ENCODE measurements at regions not wholly inside any gene's neighbourhood (a gene's known extent, or its start where the extent isn't known, plus 50 kb on each side); places are given as distances from the start of the nearest gene placed in this dataset.

DNA sequence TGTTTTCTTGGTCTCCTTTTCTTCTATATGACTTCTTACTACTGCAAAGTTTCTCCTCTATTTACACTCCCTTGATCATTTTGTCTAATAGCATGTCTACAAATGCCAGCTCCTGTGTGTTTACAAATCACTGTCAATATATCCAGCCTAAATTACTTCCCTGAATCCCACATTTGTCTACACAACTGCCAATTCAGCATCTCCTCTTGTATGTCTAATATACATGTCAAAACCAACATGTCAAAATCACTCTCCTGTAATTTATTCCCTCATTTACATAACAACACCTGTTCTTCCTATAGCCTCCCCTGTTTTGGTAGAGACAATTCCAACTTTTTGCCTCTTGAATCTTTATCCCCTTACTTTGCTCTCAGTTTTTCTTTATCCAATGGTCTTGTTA lies 359.3 kb downstream of the PLOD2 start:
- no peaks in the 10 kb centered on the region for H3F3A ChIP-seq (ENCODE audit: control insufficient read depth, insufficient read depth)
- no peak overlapping the region for H3K4me3 ChIP-seq (ENCODE audit: low read length)
- H3K9me2 ChIP-seq (replicated peaks; ENCODE audit: control insufficient read depth, low read length) = no peaks in the 10 kb centered on the region
- H3K4me2 ChIP-seq (ENCODE audit: low read length) = no peak overlapping the region
- H3K27me3 ChIP-seq (ENCODE audit: control insufficient read depth, low read length) = no peaks in the 10 kb centered on the region
- TF ChIP-seq, protein P1, sequence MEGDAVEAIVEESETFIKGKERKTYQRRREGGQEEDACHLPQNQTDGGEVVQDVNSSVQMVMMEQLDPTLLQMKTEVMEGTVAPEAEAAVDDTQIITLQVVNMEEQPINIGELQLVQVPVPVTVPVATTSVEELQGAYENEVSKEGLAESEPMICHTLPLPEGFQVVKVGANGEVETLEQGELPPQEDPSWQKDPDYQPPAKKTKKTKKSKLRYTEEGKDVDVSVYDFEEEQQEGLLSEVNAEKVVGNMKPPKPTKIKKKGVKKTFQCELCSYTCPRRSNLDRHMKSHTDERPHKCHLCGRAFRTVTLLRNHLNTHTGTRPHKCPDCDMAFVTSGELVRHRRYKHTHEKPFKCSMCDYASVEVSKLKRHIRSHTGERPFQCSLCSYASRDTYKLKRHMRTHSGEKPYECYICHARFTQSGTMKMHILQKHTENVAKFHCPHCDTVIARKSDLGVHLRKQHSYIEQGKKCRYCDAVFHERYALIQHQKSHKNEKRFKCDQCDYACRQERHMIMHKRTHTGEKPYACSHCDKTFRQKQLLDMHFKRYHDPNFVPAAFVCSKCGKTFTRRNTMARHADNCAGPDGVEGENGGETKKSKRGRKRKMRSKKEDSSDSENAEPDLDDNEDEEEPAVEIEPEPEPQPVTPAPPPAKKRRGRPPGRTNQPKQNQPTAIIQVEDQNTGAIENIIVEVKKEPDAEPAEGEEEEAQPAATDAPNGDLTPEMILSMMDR (IDR thresholded peaks at IDR 0.05; ENCODE audit: low read depth, low read length, poor library complexity, severe bottlenecking) = no peak
- no peaks in the 10 kb centered on the region for H4K20me1 ChIP-seq (ENCODE audit: control insufficient read depth, insufficient read depth, low read depth, low read length)
- H3K79me2 ChIP-seq (ENCODE audit: control insufficient read depth, low read length) = no peaks in the 10 kb centered on the region
- no peak overlapping the region for H3K27ac ChIP-seq (ENCODE audit: low read depth, low read length)
- H3K36me3 ChIP-seq (ENCODE audit: control insufficient read depth, low read length) = no peaks in the 10 kb centered on the region
- H3K4me1 ChIP-seq (ENCODE audit: control insufficient read depth, low read length) = no peaks in the 10 kb centered on the region
- H3K9me3 ChIP-seq (ENCODE audit: control insufficient read depth, insufficient read depth, low read length) = no peaks in the 10 kb centered on the region

DNA sequence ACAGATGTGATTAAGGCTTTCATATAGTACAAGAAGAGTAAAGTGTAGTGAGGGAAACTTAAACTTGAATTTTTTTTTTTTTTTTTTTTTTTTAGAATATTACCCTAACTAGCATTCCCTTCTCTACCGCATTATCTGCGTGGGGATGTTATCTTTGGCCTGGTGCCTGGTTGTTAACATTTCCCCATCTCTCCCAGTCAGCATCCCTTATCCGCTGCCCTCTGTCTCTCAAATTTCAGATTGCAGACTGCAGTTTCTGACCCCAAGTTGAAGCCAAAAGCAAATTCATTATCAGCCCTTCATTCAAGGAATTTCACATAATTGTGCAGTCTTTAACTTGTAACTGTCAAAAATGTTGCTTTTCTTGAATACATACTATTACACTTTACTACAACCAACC lies 353.0 kb downstream of the PLOD2 start:
- H4K20me1 ChIP-seq (ENCODE audit: control insufficient read depth, insufficient read depth, low read depth, low read length) = no peaks in the 10 kb centered on the region
- no peaks in the 10 kb centered on the region for H3K79me2 ChIP-seq (ENCODE audit: control insufficient read depth, low read length)
- no peak overlapping the region for H3K4me3 ChIP-seq (ENCODE audit: low read length)
- H3K36me3 ChIP-seq (ENCODE audit: control insufficient read depth, low read length) = no peaks in the 10 kb centered on the region
- H3K27me3 ChIP-seq (ENCODE audit: control insufficient read depth, low read length) = no peaks in the 10 kb centered on the region
- H3K4me1 ChIP-seq (ENCODE audit: control insufficient read depth, low read length) = no peaks in the 10 kb centered on the region
- no peaks in the 10 kb centered on the region for H3K9me2 ChIP-seq (replicated peaks; ENCODE audit: control insufficient read depth, low read length)
- H3F3A ChIP-seq (ENCODE audit: control insufficient read depth, insufficient read depth) = no peaks in the 10 kb centered on the region
- no peaks in the 10 kb centered on the region for H3K9me3 ChIP-seq (ENCODE audit: control insufficient read depth, insufficient read depth, low read length)
- H3K27ac ChIP-seq (ENCODE audit: low read depth, low read length) = no peak overlapping the region
- H3K4me2 ChIP-seq (ENCODE audit: low read length) = no peak overlapping the region
- no peak for TF ChIP-seq EZH2phosphoT487 (IDR thresholded peaks at IDR 0.05; ENCODE audit: borderline replicate concordance, low read length)

DNA sequence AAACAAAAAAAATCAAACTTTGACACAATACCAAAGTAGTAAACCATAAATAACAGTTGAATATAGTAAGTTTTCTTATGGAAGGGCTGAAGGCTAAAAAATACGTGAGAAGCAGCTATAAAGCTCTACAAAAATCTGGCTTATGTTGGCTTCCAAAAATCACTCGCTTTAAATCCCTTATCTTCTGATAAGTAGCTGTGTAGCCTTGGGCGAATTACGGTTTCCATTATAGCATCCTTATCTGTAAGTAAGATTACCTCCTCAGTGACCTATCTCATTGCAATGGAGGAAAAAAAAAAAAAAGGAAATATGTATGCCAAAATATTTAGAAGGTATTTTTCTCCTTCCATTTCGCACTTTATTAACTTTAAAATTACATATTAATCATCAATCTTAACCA lies 348.6 kb downstream of the PLOD2 start:
- Histone ChIP-seq H3K9me2 (replicated peaks; ENCODE audit: control insufficient read depth, low read length) (no peaks in the 10 kb centered on the region), H3K4me3 (ENCODE audit: low read length) (no peak overlapping the region), H3K79me2 (ENCODE audit: control insufficient read depth, low read length) (no peaks in the 10 kb centered on the region), H3K4me1 (ENCODE audit: control insufficient read depth, low read length) (no peaks in the 10 kb centered on the region), H4K20me1 (ENCODE audit: control insufficient read depth, insufficient read depth, low read depth, low read length) (no peaks in the 10 kb centered on the region), H3K27me3 (ENCODE audit: control insufficient read depth, low read length) (no peaks in the 10 kb centered on the region), H3K36me3 (ENCODE audit: control insufficient read depth, low read length) (no peaks in the 10 kb centered on the region), H3F3A (ENCODE audit: control insufficient read depth, insufficient read depth) (no peaks in the 10 kb centered on the region), H3K4me2 (ENCODE audit: low read length) (no peak overlapping the region), H3K27ac (ENCODE audit: low read depth, low read length) (no peak overlapping the region), H3K9me3 (ENCODE audit: control insufficient read depth, insufficient read depth, low read length) (no peaks in the 10 kb centered on the region)
- no peak for TF ChIP-seq EZH2phosphoT487 (IDR thresholded peaks at IDR 0.05; ENCODE audit: borderline replicate concordance, low read length)
- TF ChIP-seq, protein P1 (IDR thresholded peaks at IDR 0.05; ENCODE audit: low read depth, low read length, poor library complexity, severe bottlenecking) = no peak

DNA sequence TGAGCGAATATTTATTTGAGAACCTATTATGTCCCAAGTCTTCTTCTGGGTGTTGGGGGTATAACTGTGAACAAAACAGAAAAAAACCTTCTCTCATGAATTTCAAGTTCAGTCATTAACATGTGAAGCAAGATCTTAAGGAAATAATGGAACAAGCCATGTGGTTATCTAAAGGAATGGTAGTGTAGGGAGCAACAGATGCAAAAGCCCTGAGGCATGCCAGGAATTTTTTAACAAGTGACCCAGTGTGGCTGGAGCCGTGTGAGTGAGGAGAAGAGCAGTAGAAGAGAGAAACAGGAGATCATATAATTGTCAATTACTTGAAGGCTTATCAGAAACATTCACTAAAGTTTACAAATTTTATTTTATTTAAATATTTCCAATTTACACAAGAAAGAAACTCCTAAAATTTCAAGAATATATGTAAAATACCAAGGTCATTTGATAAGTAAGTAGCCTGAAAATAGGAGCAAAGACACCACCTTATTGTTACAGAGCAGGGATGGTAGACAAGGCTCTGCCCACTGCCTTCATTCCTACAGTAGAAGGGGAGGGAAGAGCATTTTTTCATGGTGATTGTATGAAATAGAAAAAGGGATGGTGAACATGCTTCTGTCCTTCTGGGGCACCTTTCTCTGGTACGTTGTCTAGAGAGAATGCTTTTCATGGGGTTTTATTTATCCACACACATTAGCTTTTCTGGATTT lies 345.1 kb downstream of the PLOD2 start:
- no peak for TF ChIP-seq EZH2phosphoT487 (IDR thresholded peaks at IDR 0.05; ENCODE audit: borderline replicate concordance, low read length)
- TF ChIP-seq, protein P1 (IDR thresholded peaks at IDR 0.05; ENCODE audit: low read depth, low read length, poor library complexity, severe bottlenecking) = no peak
- H3K9me3 ChIP-seq (ENCODE audit: control insufficient read depth, insufficient read depth, low read length) = no peaks in the 10 kb centered on the region
- no peaks in the 10 kb centered on the region for H3K27me3 ChIP-seq (ENCODE audit: control insufficient read depth, low read length)
- H4K20me1 ChIP-seq (ENCODE audit: control insufficient read depth, insufficient read depth, low read depth, low read length) = no peaks in the 10 kb centered on the region
- no peak overlapping the region for H3K4me3 ChIP-seq (ENCODE audit: low read length)
- H3F3A ChIP-seq (ENCODE audit: control insufficient read depth, insufficient read depth) = no peaks in the 10 kb centered on the region
- no peaks in the 10 kb centered on the region for H3K9me2 ChIP-seq (replicated peaks; ENCODE audit: control insufficient read depth, low read length)
- H3K36me3 ChIP-seq (ENCODE audit: control insufficient read depth, low read length) = no peaks in the 10 kb centered on the region
- no peak overlapping the region for H3K4me2 ChIP-seq (ENCODE audit: low read length)
- no peaks in the 10 kb centered on the region for H3K4me1 ChIP-seq (ENCODE audit: control insufficient read depth, low read length)
- no peak overlapping the region for H3K27ac ChIP-seq (ENCODE audit: low read depth, low read length)
- no peaks in the 10 kb centered on the region for H3K79me2 ChIP-seq (ENCODE audit: control insufficient read depth, low read length)

All from DOHH2 (cell line).